ENCODE measurements at regions not wholly inside any gene's neighbourhood (a gene's known extent, or its start where the extent isn't known, plus 50 kb on each side); places are given as distances from the start of the nearest gene placed in this dataset.

DNA sequence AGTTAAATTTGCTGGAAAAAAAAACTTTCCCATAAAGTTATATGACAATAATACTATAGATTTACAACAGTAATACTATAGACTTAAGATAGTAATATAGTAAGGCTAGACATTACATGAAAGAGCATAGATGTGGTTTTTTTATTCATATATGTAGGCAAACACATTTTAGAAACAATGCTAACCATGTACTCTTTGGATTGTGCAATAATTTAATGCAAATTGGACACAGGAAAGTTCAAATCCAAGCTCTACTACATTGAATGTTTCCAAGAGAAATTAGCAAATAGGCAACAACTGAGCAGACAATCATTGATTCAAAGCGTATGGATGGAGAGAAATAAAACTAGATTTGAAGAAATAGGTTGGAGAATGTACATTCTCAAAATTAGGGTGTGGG is 469.2 kb downstream of the CNTN3 start:
- TF ChIP-seq, protein P1, sequence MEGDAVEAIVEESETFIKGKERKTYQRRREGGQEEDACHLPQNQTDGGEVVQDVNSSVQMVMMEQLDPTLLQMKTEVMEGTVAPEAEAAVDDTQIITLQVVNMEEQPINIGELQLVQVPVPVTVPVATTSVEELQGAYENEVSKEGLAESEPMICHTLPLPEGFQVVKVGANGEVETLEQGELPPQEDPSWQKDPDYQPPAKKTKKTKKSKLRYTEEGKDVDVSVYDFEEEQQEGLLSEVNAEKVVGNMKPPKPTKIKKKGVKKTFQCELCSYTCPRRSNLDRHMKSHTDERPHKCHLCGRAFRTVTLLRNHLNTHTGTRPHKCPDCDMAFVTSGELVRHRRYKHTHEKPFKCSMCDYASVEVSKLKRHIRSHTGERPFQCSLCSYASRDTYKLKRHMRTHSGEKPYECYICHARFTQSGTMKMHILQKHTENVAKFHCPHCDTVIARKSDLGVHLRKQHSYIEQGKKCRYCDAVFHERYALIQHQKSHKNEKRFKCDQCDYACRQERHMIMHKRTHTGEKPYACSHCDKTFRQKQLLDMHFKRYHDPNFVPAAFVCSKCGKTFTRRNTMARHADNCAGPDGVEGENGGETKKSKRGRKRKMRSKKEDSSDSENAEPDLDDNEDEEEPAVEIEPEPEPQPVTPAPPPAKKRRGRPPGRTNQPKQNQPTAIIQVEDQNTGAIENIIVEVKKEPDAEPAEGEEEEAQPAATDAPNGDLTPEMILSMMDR (conservative IDR thresholded peaks at IDR 0.05; ENCODE audit: low read depth, low read length) = no peak
- no peak for TF ChIP-seq EZH2 (IDR thresholded peaks at IDR 0.05; ENCODE audit: borderline replicate concordance, low read depth, low read length, poor library complexity, severe bottlenecking)
